Gastroesophageal sphincter (tissue), 4 donors: ENCODE measurements at regions not wholly inside any gene's neighbourhood (a gene's known extent, or its start where the extent isn't known, plus 50 kb on each side); places are given as distances from the start of the nearest gene placed in this dataset.

Source experiments
- ATAC-seq: fragments of 150-250 bp; one replicate; pipeline ENCODE4 v1.9.1; 2016; ENCODE audit warnings: mild to moderate bottlenecking, moderate library complexity
- H3K27ac ChIP-seq, 4 donors: fragments of 200-600 bp; sonication (generic) in 3 of 4; 1 replicate in 3 of 4; 2 replicates in 1 of 4; pipeline ENCODE4 v1.5.1; 2016 to 2019
- H3K27me3 ChIP-seq: fragments of 200-600 bp; sonication (generic); one replicate; pipeline ENCODE4 v1.5.1; 2019
- H3K36me3 ChIP-seq, 2 donors: fragments of 200-600 bp; sonication (generic); one replicate each; pipeline ENCODE4 v1.5.1; 2019; ENCODE audit warnings: control low read depth in 1 of 2
- H3K4me1 ChIP-seq, 3 donors: fragments of 200-600 bp; sonication (generic); 1 replicate in 2 of 3; 2 replicates in 1 of 3; pipeline ENCODE4 v1.5.1; 2016 to 2019; ENCODE audit warnings: control low read depth in 2 of 3
- H3K4me3 ChIP-seq, 2 donors: fragments of 200-600 bp; sonication (generic); one replicate each; pipeline ENCODE4 v1.5.1; 2019; ENCODE audit warnings: mild to moderate bottlenecking in 1 of 2, moderate library complexity in 1 of 2
- H3K9me3 ChIP-seq, 3 donors: fragments of 200-600 bp; sonication (generic); one replicate each; pipeline ENCODE4 v1.5.1; 2017 to 2019; ENCODE audit warnings: control low read depth in 2 of 3
- CTCF ChIP-seq, 4 experiments: fragments of 200-600 bp in 2 of 4; fragments of 450-650 bp in 2 of 4; sonication (generic) in 1 of 4; IDR thresholded peaks; one replicate each; pipeline ENCODE4 v1.5.1; 2017 to 2019; ENCODE audit warnings: antibody characterized with exemption in 4 of 4, mild to moderate bottlenecking in 2 of 4, moderate library complexity in 2 of 4
- EP300 ChIP-seq: sonication (generic); formaldehyde crosslinking; IDR thresholded peaks from one replicate; pipeline ENCODE4 v1.6.1; 2017; ENCODE audit warnings: antibody characterized with exemption, mild to moderate bottlenecking
- POLR2A ChIP-seq, 2 donors: fragments of 450-650 bp; IDR thresholded peaks; one replicate each; pipeline ENCODE4 v1.6.1; 2017; ENCODE audit warnings: antibody characterized with exemption in 2 of 2, mild to moderate bottlenecking in 2 of 2, moderate library complexity in 1 of 2
- POLR2AphosphoS5 ChIP-seq: sonication (generic); formaldehyde crosslinking; IDR thresholded peaks from one replicate; pipeline ENCODE4 v1.6.1; 2017; ENCODE audit warnings: antibody characterized with exemption
- WGBS, 2 donors: methylation state at CpG; one replicate each; pipeline ENCODE4 v1.1.5; 2018; ENCODE audit warnings: low coverage in 1 of 2; 5-methylcytosine and 5-hydroxymethylcytosine counted together

DNA sequence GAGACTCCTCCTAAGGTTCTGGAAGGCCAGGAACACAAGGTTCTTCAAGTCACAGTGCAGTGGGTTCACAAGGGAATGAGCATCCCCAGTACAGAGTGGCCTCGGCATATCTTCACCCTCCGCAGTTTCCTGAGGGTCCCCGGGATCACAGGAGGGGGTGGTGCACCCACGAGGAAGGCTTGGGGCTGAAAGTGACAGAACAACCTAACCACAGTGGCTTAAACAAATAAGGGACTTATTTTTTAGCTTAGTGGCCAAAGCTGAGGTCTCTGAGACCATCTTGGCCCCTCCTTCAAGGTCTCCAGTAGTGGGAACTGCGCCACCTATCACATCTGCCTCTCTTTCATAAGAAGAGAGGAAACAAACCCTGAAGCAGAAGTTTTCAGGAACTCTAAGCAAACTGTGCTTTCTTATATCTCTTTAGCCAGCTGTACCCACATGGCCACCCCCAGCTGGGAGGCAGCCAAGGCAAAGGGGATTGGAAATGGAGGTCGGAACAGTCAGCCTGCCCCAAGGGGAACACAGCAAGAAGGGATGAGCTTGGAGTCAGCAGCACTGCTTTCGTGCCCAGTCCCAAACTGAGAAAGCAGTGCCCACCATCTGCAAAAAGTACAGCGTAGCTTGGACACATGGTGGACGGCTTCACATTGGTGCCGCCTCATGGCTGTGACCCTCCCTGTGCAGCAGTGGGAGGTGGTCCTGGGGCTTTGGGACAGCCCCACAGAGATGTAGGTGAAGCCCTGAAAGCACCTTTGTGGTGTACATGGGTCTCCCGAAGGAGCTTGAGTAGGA is 260.0 kb upstream of the ID2 start:
- 100% methylated on average over 5 of the region's 11 CpGs; no CpG with 5 or more reads in 1 of the 2 donors for WGBS, 2 donors
- no peak for ATAC-seq
- TF ChIP-seq POLR2A (IDR thresholded peaks at IDR 0.05): no peak
- no peak for TF ChIP-seq CTCF (IDR thresholded peaks at IDR 0.05)
- no peak for TF ChIP-seq POLR2AphosphoS5
- no peak for TF ChIP-seq EP300
- H3K4me1 ChIP-seq: peaks cover 0 to 8% (median 0%) of the 10 kb centered on the region in 3 donors
- no peak overlapping the region for H3K4me3 ChIP-seq
- no peak overlapping the region for H3K27ac ChIP-seq
- H3K9me3 ChIP-seq: no peaks in the 10 kb centered on the region
- no peaks in the 10 kb centered on the region for H3K36me3 ChIP-seq
- no peaks in the 10 kb centered on the region for H3K27me3 ChIP-seq

GRCh38 chr2:8422450-8422800 is 259.4 kb upstream of the ID2 start:
- no peak overlapping the region for H3K4me3 ChIP-seq
- ATAC-seq: no peak
- TF ChIP-seq POLR2A (IDR thresholded peaks at IDR 0.05) (no peak), CTCF (IDR thresholded peaks at IDR 0.05) (no peak), POLR2AphosphoS5 (no peak), EP300 (no peak)
- no peak overlapping the region for H3K27ac ChIP-seq
- WGBS, 2 donors: 91 to 94% methylated on average over 2 to 3 of the region's 4 CpGs
- H3K36me3 ChIP-seq: no peaks in the 10 kb centered on the region
- no peaks in the 10 kb centered on the region for H3K27me3 ChIP-seq
- H3K9me3 ChIP-seq: no peaks in the 10 kb centered on the region
- H3K4me1 ChIP-seq: peaks cover 0 to 2% (median 0%) of the 10 kb centered on the region in 3 donors

- 89 to 100% methylated on average over 4 to 17 of the region's 26 CpGs for WGBS, 2 donors
- no peak for ATAC-seq
- Histone ChIP-seq H3K27me3 (no peaks in the 10 kb centered on the region), H3K9me3 (no peaks in the 10 kb centered on the region), H3K4me1 (no peaks in the 10 kb centered on the region), H3K27ac (no peak overlapping the region), H3K4me3 (no peak overlapping the region), H3K36me3 (no peaks in the 10 kb centered on the region)
- no peak for TF ChIP-seq POLR2AphosphoS5
- no peak for TF ChIP-seq CTCF (IDR thresholded peaks at IDR 0.05)
- TF ChIP-seq EP300: no peak
- TF ChIP-seq POLR2A (IDR thresholded peaks at IDR 0.05): no peak
These were observed 256.6 kb upstream of the ID2 start for GRCh38 chr2:8424997-8425900.

GRCh38 chr2:8426550-8426949 is 255.3 kb upstream of the ID2 start:
- no peaks in the 10 kb centered on the region for H3K36me3 ChIP-seq
- no peak overlapping the region for H3K4me3 ChIP-seq
- no peak overlapping the region for H3K27ac ChIP-seq
- H3K9me3 ChIP-seq: no peaks in the 10 kb centered on the region
- WGBS, 2 donors: 71 to 87% methylated on average over 4 to 5 of the region's 10 CpGs
- ATAC-seq: no peak
- TF ChIP-seq EP300: no peak
- no peak for TF ChIP-seq POLR2AphosphoS5
- TF ChIP-seq CTCF (IDR thresholded peaks at IDR 0.05): no peak
- no peaks in the 10 kb centered on the region for H3K27me3 ChIP-seq
- H3K4me1 ChIP-seq: no peaks in the 10 kb centered on the region
